Left lung (tissue), 4 donors: ENCODE measurements at regions not wholly inside any gene's neighbourhood (a gene's known extent, or its start where the extent isn't known, plus 50 kb on each side); places are given as distances from the start of the nearest gene placed in this dataset.

Source experiments
- ATAC-seq: fragments of 200-7000 bp; cut with Tn5 transposase; one replicate; pipeline ENCODE4 v1.9.1; 2020; ENCODE audit warnings: moderate library complexity
- DNase-seq, 4 donors: peaks; one replicate each; pipeline ENCODE4 v3.0.0-alpha.2; 2013 to 2020
- H3K27ac ChIP-seq, 2 donors: fragments of 200-600 bp; sonication (generic) in 1 of 2; one replicate each; pipeline versions ENCODE4 v1.5.0 to v1.8.0; 2020 to 2021
- H3K27me3 ChIP-seq, 2 donors: fragments of 200-600 bp; sonication (generic) in 1 of 2; one replicate each; pipeline versions ENCODE4 v1.5.0 to v1.8.0; 2020 to 2021
- H3K36me3 ChIP-seq, 2 donors: fragments of 200-600 bp; sonication (generic) in 1 of 2; one replicate each; pipeline versions ENCODE4 v1.5.0 to v1.8.0; 2020 to 2021
- H3K4me1 ChIP-seq, 2 donors: fragments of 200-600 bp; one replicate each; pipeline ENCODE4 v1.8.0; 2021
- H3K4me3 ChIP-seq, 2 donors: fragments of 200-600 bp; sonication (generic) in 1 of 2; one replicate each; pipeline versions ENCODE4 v1.5.0 to v1.8.0; 2020 to 2021; ENCODE audit warnings: mild to moderate bottlenecking in 1 of 2
- H3K9me3 ChIP-seq, 2 donors: fragments of 200-600 bp; sonication (generic) in 1 of 2; one replicate each; pipeline versions ENCODE4 v1.5.0 to v1.8.0; 2020 to 2021
- intact Hi-C, 2 donors: fragments of 100-400 bp; cut with DNase I; formaldehyde crosslinking; loops; one replicate each; pipeline versions ENCODE4 v1.11.2 to v1.14.2; 2022
- TF ChIP-seq, protein P1 (sequence below), 2 donors: fragments of 200-600 bp; sonication (generic) in 1 of 2; IDR thresholded peaks; one replicate each; pipeline versions ENCODE4 v1.5.0 to v1.8.0; 2021; ENCODE audit warnings: antibody characterized with exemption in 2 of 2
- donor health status: DM: no; HTN: yes; CAD: no.
- donor health status: DM: no; HTN: no; CAD: no.

DNA sequence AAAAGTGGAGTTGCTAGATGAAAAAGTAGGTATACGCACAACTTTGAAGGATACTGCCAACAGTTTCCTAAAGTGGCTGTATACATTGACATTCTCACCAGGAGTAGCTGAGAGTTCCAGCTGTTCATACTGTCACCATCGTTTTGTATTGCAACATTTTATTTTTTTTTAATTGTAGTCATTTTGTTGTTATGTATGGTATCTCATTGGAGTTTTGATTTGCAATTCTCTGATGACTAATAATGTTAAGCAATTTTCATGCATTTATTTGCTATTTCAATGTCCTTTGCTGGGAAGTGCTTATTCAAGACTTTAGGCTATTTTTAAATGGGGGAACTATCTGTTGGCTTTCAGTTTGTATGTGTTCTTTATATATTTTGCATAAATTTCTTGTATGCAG is 185.1 kb upstream of the TGFBR2 start:
- DNase-seq (peak in 2 of 4 donors; percentile 42 to 68), ATAC-seq (peak; percentile 37)
- intact Hi-C loops: no loop called here
- H3K36me3 ChIP-seq: no peaks in the 10 kb centered on the region
- no peak overlapping the region for H3K27ac ChIP-seq
- no peaks in the 10 kb centered on the region for H3K9me3 ChIP-seq
- no peak overlapping the region for H3K4me3 ChIP-seq
- H3K27me3 ChIP-seq: no peaks in the 10 kb centered on the region
- TF ChIP-seq, protein P1, sequence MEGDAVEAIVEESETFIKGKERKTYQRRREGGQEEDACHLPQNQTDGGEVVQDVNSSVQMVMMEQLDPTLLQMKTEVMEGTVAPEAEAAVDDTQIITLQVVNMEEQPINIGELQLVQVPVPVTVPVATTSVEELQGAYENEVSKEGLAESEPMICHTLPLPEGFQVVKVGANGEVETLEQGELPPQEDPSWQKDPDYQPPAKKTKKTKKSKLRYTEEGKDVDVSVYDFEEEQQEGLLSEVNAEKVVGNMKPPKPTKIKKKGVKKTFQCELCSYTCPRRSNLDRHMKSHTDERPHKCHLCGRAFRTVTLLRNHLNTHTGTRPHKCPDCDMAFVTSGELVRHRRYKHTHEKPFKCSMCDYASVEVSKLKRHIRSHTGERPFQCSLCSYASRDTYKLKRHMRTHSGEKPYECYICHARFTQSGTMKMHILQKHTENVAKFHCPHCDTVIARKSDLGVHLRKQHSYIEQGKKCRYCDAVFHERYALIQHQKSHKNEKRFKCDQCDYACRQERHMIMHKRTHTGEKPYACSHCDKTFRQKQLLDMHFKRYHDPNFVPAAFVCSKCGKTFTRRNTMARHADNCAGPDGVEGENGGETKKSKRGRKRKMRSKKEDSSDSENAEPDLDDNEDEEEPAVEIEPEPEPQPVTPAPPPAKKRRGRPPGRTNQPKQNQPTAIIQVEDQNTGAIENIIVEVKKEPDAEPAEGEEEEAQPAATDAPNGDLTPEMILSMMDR (IDR thresholded peaks at IDR 0.05): no peak
- peaks cover 4 to 17% of the 10 kb centered on the region in 2 donors for H3K4me1 ChIP-seq

- Histone ChIP-seq H3K36me3 (no peaks in the 10 kb centered on the region), H3K4me1 (peaks cover 11% of the 10 kb centered on the region in 2 donors), H3K27me3 (no peaks in the 10 kb centered on the region), H3K9me3 (no peaks in the 10 kb centered on the region), H3K4me3 (no peak overlapping the region), H3K27ac (peak overlapping the region in 1 of 2 donors; percentile 30)
- intact Hi-C loops: no loop called here
- TF ChIP-seq, protein P1 (IDR thresholded peaks at IDR 0.05): no peak
- ATAC-seq (peak; percentile 62), DNase-seq (peak in 2 of 4 donors; percentile 43 to 77)
Measured at GRCh38 chr3:30426293-30426993, 180.0 kb upstream of the TGFBR2 start.

- H3K4me1 ChIP-seq: peaks cover 5 to 11% of the 10 kb centered on the region in 2 donors
- TF ChIP-seq, protein P1 (IDR thresholded peaks at IDR 0.05): no peak
- H3K4me3 ChIP-seq: no peak overlapping the region
- ATAC-seq (no peak), DNase-seq (no peak)
- H3K27me3 ChIP-seq: no peaks in the 10 kb centered on the region
- no peaks in the 10 kb centered on the region for H3K36me3 ChIP-seq
- no peaks in the 10 kb centered on the region for H3K9me3 ChIP-seq
- no peak overlapping the region for H3K27ac ChIP-seq
- intact Hi-C loops: no loop called here
Measured at GRCh38 chr3:30428251-30428650, 178.2 kb upstream of the TGFBR2 start.

DNA sequence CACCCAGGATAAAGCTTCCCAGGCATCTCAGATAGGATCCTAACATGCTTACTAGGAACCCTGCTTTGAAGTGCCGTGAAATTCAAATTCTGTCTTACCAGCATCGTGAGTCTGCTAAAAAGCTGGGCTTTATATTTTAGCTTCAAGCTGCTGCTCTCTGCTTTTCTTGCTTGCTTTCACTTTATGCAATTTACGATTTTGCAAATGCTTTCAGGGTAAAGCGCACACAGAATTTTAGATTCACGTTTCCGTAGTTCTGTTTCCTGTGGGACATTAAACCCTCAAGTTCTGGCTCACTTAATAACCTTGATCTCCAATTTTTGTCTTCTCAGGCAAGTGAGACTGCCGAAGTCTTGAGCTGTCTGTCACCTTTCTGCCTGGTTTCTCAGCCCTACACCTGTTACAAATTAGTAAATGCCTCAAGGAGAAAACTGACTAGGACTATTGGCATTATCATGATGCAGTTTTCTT is 170.5 kb upstream of the TGFBR2 start:
- DNase-seq: no peak
- H3K4me1 ChIP-seq: peaks cover 9 to 15% of the 10 kb centered on the region in 2 donors

GRCh38 chr3:30437171-30437601 is 169.2 kb upstream of the TGFBR2 start:
- peak in 2 of 4 donors; percentile 21 to 52 for DNase-seq
- H3K27me3 ChIP-seq: no peaks in the 10 kb centered on the region
- no peaks in the 10 kb centered on the region for H3K9me3 ChIP-seq
- peak overlapping the region in 1 of 2 donors; percentile 21 for H3K27ac ChIP-seq
- intact Hi-C loops: no loop called here
- peaks cover 9 to 15% of the 10 kb centered on the region in 2 donors for H3K4me1 ChIP-seq
- peak; percentile 66 for ATAC-seq
- H3K4me3 ChIP-seq: no peak overlapping the region
- TF ChIP-seq, protein P1 (IDR thresholded peaks at IDR 0.05): no peak
- H3K36me3 ChIP-seq: no peaks in the 10 kb centered on the region

More for the DNA sequence above, 170.5 kb upstream of the TGFBR2 start:
- TF ChIP-seq, protein P1 (IDR thresholded peaks at IDR 0.05): no peak
- intact Hi-C loops: no loop called here
- no peak overlapping the region for H3K27ac ChIP-seq
- no peaks in the 10 kb centered on the region for H3K27me3 ChIP-seq
- ATAC-seq: no peak
- no peak overlapping the region for H3K4me3 ChIP-seq
- H3K9me3 ChIP-seq: no peaks in the 10 kb centered on the region
- H3K36me3 ChIP-seq: no peaks in the 10 kb centered on the region
